ENCODE measurements at regions not wholly inside any gene's neighbourhood (a gene's known extent, or its start where the extent isn't known, plus 50 kb on each side); places are given as distances from the start of the nearest gene placed in this dataset.

- no peak for DNase-seq
- Histone ChIP-seq H4K20me1 (ENCODE audit: insufficient read depth, low read length) (no peaks in the 10 kb centered on the region; the same call in 1 of the 2 replicates), H3K4me2 (ENCODE audit: insufficient read depth, low read length) (no peak overlapping the region), H3K79me2 (ENCODE audit: insufficient read depth, low read length) (no peaks in the 10 kb centered on the region), H3K4me1 (ENCODE audit: insufficient read depth, low read length) (no peaks in the 10 kb centered on the region), H3K9me3 (ENCODE audit: insufficient read depth, low read length, severe bottlenecking) (no peaks in the 10 kb centered on the region), H2AFZ (ENCODE audit: low read depth, low read length) (no peak overlapping the region), H3K4me3 (ENCODE audit: low read depth in 1 of 2, low read length in 2 of 2) (no peak overlapping the region), H3K27me3 (ENCODE audit: insufficient read depth, low read length, poor library complexity) (no peaks in the 10 kb centered on the region), H3K27ac (ENCODE audit: low read length) (no peak overlapping the region), H3K9ac (ENCODE audit: low read depth, low read length) (no peak overlapping the region), H3K36me3 (ENCODE audit: insufficient read depth, low read length) (no peaks in the 10 kb centered on the region)
- ATAC-seq (ENCODE audit: insufficient read depth, low read depth), result no peak
- TF ChIP-seq EZH2 (IDR thresholded peaks at IDR 0.05; ENCODE audit: borderline replicate concordance, low read depth, low read length, severe bottlenecking), result no peak
- TF ChIP-seq CTCF (IDR thresholded peaks at IDR 0.05; ENCODE audit: borderline replicate concordance, extremely low read depth, low read length, poor library complexity, severe bottlenecking), result no peak
Observed at GRCh38 chr11:41527530-41527929, 68.1 kb upstream of the LRRC4C start.

GRCh38 chr11:41532413-41532812, 73.0 kb upstream of the LRRC4C start:
- Histone ChIP-seq H2AFZ (ENCODE audit: low read depth, low read length) (no peak overlapping the region), H3K9ac (ENCODE audit: low read depth, low read length) (no peak overlapping the region)

GRCh38 chr11:41533761-41534160, 74.3 kb upstream of the LRRC4C start:
- Histone ChIP-seq H3K4me2 (ENCODE audit: insufficient read depth, low read length) (no peak overlapping the region), H3K36me3 (ENCODE audit: insufficient read depth, low read length) (no peaks in the 10 kb centered on the region), H3K27me3 (ENCODE audit: insufficient read depth, low read length, poor library complexity) (no peaks in the 10 kb centered on the region), H3K79me2 (ENCODE audit: insufficient read depth, low read length) (no peaks in the 10 kb centered on the region), H4K20me1 (ENCODE audit: insufficient read depth, low read length) (no peaks in the 10 kb centered on the region; the same call in 1 of the 2 replicates), H3K9ac (ENCODE audit: low read depth, low read length) (no peak overlapping the region), H2AFZ (ENCODE audit: low read depth, low read length) (no peak overlapping the region), H3K27ac (ENCODE audit: low read length) (no peak overlapping the region), H3K9me3 (ENCODE audit: insufficient read depth, low read length, severe bottlenecking) (no peaks in the 10 kb centered on the region), H3K4me3 (ENCODE audit: low read depth in 1 of 2, low read length in 2 of 2) (no peak overlapping the region), H3K4me1 (ENCODE audit: insufficient read depth, low read length) (no peaks in the 10 kb centered on the region)
- TF ChIP-seq CTCF (IDR thresholded peaks at IDR 0.05; ENCODE audit: borderline replicate concordance, extremely low read depth, low read length, poor library complexity, severe bottlenecking) (no peak), EZH2 (IDR thresholded peaks at IDR 0.05; ENCODE audit: borderline replicate concordance, low read depth, low read length, severe bottlenecking) (no peak)
- ATAC-seq (ENCODE audit: insufficient read depth, low read depth) (no peak), DNase-seq (no peak)

More at GRCh38 chr11:41532413-41532812, 73.0 kb upstream of the LRRC4C start:
- Histone ChIP-seq H3K4me3 (ENCODE audit: low read depth in 1 of 2, low read length in 2 of 2) (no peak overlapping the region), H3K27ac (ENCODE audit: low read length) (no peak overlapping the region), H3K79me2 (ENCODE audit: insufficient read depth, low read length) (no peaks in the 10 kb centered on the region), H3K4me1 (ENCODE audit: insufficient read depth, low read length) (no peaks in the 10 kb centered on the region), H3K9me3 (ENCODE audit: insufficient read depth, low read length, severe bottlenecking) (no peaks in the 10 kb centered on the region), H3K4me2 (ENCODE audit: insufficient read depth, low read length) (no peak overlapping the region), H3K27me3 (ENCODE audit: insufficient read depth, low read length, poor library complexity) (no peaks in the 10 kb centered on the region), H3K36me3 (ENCODE audit: insufficient read depth, low read length) (no peaks in the 10 kb centered on the region), H4K20me1 (ENCODE audit: insufficient read depth, low read length) (no peaks in the 10 kb centered on the region; the same call in 1 of the 2 replicates)
- no peak for DNase-seq
- no peak for ATAC-seq (ENCODE audit: insufficient read depth, low read depth)
- no peak for TF ChIP-seq CTCF (IDR thresholded peaks at IDR 0.05; ENCODE audit: borderline replicate concordance, extremely low read depth, low read length, poor library complexity, severe bottlenecking)
- no peak for TF ChIP-seq EZH2 (IDR thresholded peaks at IDR 0.05; ENCODE audit: borderline replicate concordance, low read depth, low read length, severe bottlenecking)

GRCh38 chr11:41534391-41534790, 74.9 kb upstream of the LRRC4C start:
- no peak overlapping the region for H2AFZ ChIP-seq (ENCODE audit: low read depth, low read length)
- ATAC-seq (ENCODE audit: insufficient read depth, low read depth) (no peak), DNase-seq (no peak)
- no peaks in the 10 kb centered on the region for H3K27me3 ChIP-seq (ENCODE audit: insufficient read depth, low read length, poor library complexity)
- no peaks in the 10 kb centered on the region for H3K79me2 ChIP-seq (ENCODE audit: insufficient read depth, low read length)
- no peak overlapping the region for H3K4me3 ChIP-seq (ENCODE audit: low read depth in 1 of 2, low read length in 2 of 2)
- no peaks in the 10 kb centered on the region for H3K36me3 ChIP-seq (ENCODE audit: insufficient read depth, low read length)
- no peaks in the 10 kb centered on the region for H3K9me3 ChIP-seq (ENCODE audit: insufficient read depth, low read length, severe bottlenecking)
- H3K9ac ChIP-seq (ENCODE audit: low read depth, low read length), result no peak overlapping the region
- no peak overlapping the region for H3K27ac ChIP-seq (ENCODE audit: low read length)
- H4K20me1 ChIP-seq (ENCODE audit: insufficient read depth, low read length), result no peaks in the 10 kb centered on the region; the same call in 1 of the 2 replicates
- TF ChIP-seq CTCF (IDR thresholded peaks at IDR 0.05; ENCODE audit: borderline replicate concordance, extremely low read depth, low read length, poor library complexity, severe bottlenecking), result no peak
- no peak for TF ChIP-seq EZH2 (IDR thresholded peaks at IDR 0.05; ENCODE audit: borderline replicate concordance, low read depth, low read length, severe bottlenecking)
- no peak overlapping the region for H3K4me2 ChIP-seq (ENCODE audit: insufficient read depth, low read length)
- H3K4me1 ChIP-seq (ENCODE audit: insufficient read depth, low read length), result no peaks in the 10 kb centered on the region

Data from DND-41 (cell line).